Skeletal muscle tissue (tissue), 3 donors: ENCODE measurements at regions not wholly inside any gene's neighbourhood (a gene's known extent, or its start where the extent isn't known, plus 50 kb on each side); places are given as distances from the start of the nearest gene placed in this dataset.

Experiments
- H3K27ac ChIP-seq: one replicate; pipeline ENCODE4 v1.7.0; 2013; ENCODE audit warnings: mild to moderate bottlenecking, low read depth, low read length, inconsistent platforms
- H3K27me3 ChIP-seq, 3 donors: one replicate each; pipeline ENCODE4 v1.7.0; 2013; ENCODE audit warnings: low read length in 3 of 3; ENCODE audit not compliant: control insufficient read depth in 3 of 3, insufficient read depth in 3 of 3
- H3K36me3 ChIP-seq, 3 donors: one replicate each; pipeline ENCODE4 v1.7.0; 2013; ENCODE audit warnings: low read length in 3 of 3; ENCODE audit not compliant: control insufficient read depth in 3 of 3, insufficient read depth in 3 of 3
- H3K4me1 ChIP-seq, 3 donors: one replicate each; pipeline ENCODE4 v1.7.0; 2013; ENCODE audit warnings: low read length in 3 of 3, mild to moderate bottlenecking in 3 of 3; ENCODE audit not compliant: control insufficient read depth in 3 of 3, insufficient read depth in 3 of 3
- H3K4me3 ChIP-seq, 3 donors: one replicate each; pipeline ENCODE4 v1.7.0; 2013; ENCODE audit warnings: low read length in 3 of 3
- H3K9ac ChIP-seq, 3 donors: one replicate each; pipeline ENCODE4 v1.7.0; 2013; ENCODE audit warnings: low read length in 3 of 3, mild to moderate bottlenecking in 3 of 3, moderate library complexity in 2 of 3, low read depth in 1 of 3
- H3K9me3 ChIP-seq, 3 donors: one replicate each; pipeline ENCODE4 v1.7.0; 2013; ENCODE audit warnings: low read length in 3 of 3; ENCODE audit not compliant: control insufficient read depth in 3 of 3
- donor health status: Osteomylitis.

DNA sequence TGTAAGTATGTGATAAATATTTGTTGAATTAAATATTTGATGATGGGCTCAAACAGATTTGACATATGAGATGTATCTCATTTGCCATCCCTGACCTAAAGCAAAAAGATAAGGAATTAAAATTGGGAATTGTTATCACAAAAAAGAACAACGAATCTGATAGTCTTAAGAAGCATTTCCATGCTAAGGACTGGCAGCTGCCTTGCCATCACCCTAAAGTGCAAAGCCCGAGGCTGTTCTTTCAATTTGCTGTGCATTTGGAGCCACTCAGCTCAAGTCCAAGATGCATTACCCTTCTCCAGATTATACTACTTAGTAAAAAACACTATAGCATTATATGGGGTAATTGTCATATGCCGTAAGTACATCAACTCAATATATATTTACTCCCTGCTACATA lies 618.3 kb upstream of the CLINT1 start:
- Histone ChIP-seq H3K9ac (no peak overlapping the region), H3K36me3 (no peaks in the 10 kb centered on the region), H3K27me3 (no peaks in the 10 kb centered on the region), H3K4me1 (peaks cover 0 to 2% (median 0%) of the 10 kb centered on the region in 3 donors), H3K27ac (no peak overlapping the region), H3K9me3 (no peaks in the 10 kb centered on the region), H3K4me3 (no peak overlapping the region)

DNA sequence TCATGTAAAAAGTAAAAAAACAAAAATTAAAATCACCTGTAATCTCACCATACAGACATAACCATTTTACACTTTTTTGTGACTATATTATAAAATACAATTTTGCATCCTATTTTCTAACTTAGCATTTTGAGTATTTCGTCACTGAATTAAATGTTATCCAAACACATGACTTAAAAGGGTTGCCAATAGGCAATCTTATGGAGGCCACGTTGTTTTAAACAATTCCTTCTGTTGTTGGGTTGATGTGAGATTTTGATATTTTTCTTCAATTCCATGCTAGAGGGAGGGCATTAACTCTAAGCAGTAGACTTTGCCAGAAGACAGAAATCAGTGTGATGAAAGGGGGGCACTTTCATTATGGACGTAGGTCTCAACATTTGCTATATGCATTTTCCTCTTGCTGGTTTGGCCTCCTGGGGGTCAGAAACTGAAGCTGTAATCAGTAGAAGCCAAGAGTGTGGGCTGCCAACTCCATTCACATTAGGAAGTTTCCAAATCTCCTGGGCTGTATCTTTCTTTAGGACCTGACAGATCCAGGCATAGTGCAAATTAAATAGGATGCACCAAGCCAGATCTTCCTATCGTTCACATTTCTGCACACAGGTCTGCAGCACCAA lies 614.2 kb upstream of the CLINT1 start:
- H3K4me1 ChIP-seq, result peaks cover 0 to 2% (median 0%) of the 10 kb centered on the region in 3 donors
- no peaks in the 10 kb centered on the region for H3K27me3 ChIP-seq
- no peaks in the 10 kb centered on the region for H3K9me3 ChIP-seq
- no peaks in the 10 kb centered on the region for H3K36me3 ChIP-seq
- no peak overlapping the region for H3K9ac ChIP-seq
- no peak overlapping the region for H3K4me3 ChIP-seq
- H3K27ac ChIP-seq, result no peak overlapping the region

DNA sequence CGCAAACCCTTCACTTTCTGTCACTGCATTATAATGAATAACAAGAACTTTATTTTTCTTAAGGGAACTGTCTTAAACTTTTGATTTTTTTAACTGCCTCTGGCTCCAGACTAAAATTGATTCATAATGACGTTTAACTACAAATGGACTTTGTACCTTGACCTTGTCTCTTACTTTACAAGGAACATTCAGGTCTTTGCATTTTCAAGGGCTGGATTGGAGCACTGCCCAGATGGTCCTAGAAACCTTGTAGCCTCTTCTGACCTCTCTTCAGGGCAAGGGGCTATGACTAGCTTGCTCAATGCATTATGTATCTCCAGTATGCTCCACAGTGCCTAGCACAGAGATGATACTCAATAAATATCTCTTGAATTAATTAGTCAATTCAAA lies 612.6 kb upstream of the CLINT1 start:
- no peak overlapping the region for H3K4me3 ChIP-seq
- H3K27ac ChIP-seq, result no peak overlapping the region
- H3K27me3 ChIP-seq, result no peaks in the 10 kb centered on the region
- no peak overlapping the region for H3K9ac ChIP-seq
- H3K4me1 ChIP-seq, result peaks cover 0 to 2% (median 0%) of the 10 kb centered on the region in 3 donors
- H3K36me3 ChIP-seq, result no peaks in the 10 kb centered on the region
- no peaks in the 10 kb centered on the region for H3K9me3 ChIP-seq

DNA sequence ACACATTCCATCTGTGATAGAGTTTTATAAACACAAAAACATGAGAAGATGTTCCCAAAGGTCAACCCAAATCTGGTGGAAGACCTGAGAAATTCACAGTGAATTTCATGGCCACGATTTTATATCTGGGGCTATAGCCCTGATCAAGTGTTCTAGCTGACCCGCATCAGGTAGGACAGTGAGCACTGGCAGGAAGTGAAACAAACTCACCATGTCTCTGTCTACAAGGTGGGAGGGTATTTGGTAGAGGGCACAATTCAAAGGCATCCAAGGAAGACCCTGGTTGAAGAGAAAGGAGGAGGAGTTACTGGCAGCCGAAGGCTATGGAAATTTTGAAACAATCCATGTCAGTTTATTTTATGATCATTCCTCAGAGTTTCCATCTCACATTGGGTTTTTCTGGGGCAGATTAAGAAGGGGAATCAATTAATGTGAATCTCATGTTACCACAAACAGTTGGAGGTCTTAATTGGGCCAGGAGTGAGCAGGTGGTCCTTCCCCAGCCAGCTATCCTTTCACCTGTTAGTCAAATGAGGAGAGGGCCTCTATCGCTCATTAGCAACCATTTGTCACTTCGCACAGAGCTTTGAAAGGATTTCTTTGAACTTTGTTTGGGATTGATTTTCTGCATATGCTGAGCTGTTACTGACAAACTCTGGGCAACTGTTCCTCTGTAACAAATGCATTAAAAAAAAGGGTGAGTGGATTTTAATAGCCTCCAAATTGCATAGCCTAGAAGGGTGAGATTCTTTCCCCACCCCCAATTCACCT lies 612.0 kb upstream of the CLINT1 start:
- Histone ChIP-seq H3K36me3 (no peaks in the 10 kb centered on the region), H3K27me3 (no peaks in the 10 kb centered on the region), H3K4me1 (peaks cover 0 to 2% (median 0%) of the 10 kb centered on the region in 3 donors), H3K4me3 (no peak overlapping the region), H3K9ac (no peak overlapping the region), H3K27ac (no peak overlapping the region), H3K9me3 (no peaks in the 10 kb centered on the region)

DNA sequence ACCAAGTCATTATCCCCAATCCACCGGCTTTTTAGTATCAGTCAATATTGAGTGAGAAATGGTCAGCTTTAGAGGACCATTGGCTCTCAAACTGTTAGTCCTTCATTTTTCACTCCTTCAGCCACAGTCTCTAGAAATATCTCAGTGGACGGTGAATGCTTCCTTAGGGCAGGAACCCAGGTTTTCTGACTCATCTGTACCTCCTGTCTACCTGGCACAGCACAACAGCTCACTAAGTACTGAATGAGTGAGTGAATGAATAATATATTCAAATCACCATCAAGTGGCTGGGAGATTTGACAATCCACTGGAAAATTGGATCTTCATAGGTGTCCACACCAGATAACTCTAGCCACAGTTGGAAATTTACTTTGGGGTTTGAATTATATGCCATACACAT lies 609.5 kb upstream of the CLINT1 start:
- Histone ChIP-seq H3K27ac (no peak overlapping the region), H3K4me1 (peaks cover 0 to 4% (median 0%) of the 10 kb centered on the region in 3 donors), H3K9ac (no peak overlapping the region), H3K36me3 (no peaks in the 10 kb centered on the region), H3K4me3 (no peak overlapping the region), H3K27me3 (no peaks in the 10 kb centered on the region), H3K9me3 (no peaks in the 10 kb centered on the region)

- Histone ChIP-seq H3K27me3 (no peaks in the 10 kb centered on the region), H3K9ac (no peak overlapping the region), H3K9me3 (no peaks in the 10 kb centered on the region), H3K36me3 (no peaks in the 10 kb centered on the region), H3K4me3 (no peak overlapping the region), H3K4me1 (peaks cover 0 to 16% (median 0%) of the 10 kb centered on the region in 3 donors), H3K27ac (no peak overlapping the region)
Observed at GRCh38 chr5:158466191-158466590, 607.2 kb upstream of the CLINT1 start.

DNA sequence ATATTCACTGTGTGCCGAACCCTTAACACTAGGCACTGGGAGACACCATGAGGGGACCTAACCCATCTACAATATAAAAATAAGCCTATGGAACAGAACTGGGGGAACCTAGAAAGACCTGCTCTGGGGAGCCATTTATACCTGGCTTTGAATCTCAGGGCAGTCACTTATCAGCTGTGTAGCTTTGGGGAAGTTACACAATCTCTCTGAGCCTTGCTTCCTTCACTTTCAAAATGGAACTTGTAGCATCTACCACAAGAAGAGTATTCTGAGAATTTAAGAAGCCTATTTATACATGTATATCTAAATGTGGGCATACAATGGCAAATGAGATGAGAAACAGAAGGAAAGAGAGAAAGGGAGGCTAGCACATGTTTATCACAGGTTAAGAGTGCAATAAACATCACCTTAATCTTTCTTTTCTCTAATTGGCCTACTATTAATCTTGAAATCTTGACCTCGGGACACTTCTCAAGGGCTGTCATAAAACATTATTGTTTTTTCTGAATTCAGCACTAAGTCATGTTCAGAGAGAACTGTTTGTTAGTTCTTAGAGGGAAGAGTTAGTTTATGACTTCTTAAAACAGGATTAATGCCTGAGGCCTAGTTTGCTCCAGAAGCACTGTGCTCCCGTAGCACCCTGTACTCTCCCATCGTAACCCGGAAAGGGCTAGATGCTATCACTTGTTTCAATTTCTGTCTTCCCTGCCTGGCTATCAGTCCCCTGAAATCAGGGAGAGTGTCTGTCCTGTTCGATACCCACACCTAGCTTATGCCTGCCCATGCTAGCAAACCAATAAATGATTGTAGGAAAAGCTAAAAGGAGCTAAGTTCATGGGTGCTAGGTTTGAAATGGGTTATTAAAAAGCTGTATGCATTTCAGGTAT lies 606.4 kb upstream of the CLINT1 start:
- H3K36me3 ChIP-seq, result no peaks in the 10 kb centered on the region
- no peak overlapping the region for H3K4me3 ChIP-seq
- no peak overlapping the region for H3K9ac ChIP-seq
- H3K4me1 ChIP-seq, result peaks cover 0 to 16% (median 0%) of the 10 kb centered on the region in 3 donors
- no peaks in the 10 kb centered on the region for H3K27me3 ChIP-seq
- H3K27ac ChIP-seq, result no peak overlapping the region
- no peaks in the 10 kb centered on the region for H3K9me3 ChIP-seq

DNA sequence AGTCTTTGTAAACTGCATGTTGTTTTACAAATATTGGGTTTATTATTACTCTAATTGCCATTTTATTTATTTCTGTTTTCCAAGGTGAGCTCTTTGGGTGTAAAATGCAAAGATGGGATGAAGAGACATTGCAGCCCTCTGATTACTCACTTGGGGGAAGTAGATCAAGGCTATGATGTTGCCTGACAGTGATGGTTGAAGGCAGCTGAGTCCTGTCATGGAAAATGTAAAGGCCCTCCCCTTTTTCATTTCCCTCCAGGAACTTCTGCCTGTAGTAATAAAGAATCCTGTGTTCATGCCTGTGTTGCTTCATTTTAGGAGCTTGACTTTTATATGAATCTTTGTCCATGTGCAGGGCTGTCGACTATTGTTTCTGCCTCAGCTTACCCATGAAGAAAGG lies 605.4 kb upstream of the CLINT1 start:
- Histone ChIP-seq H3K27me3 (no peaks in the 10 kb centered on the region), H3K4me1 (peaks cover 0 to 16% (median 0%) of the 10 kb centered on the region in 3 donors), H3K4me3 (no peak overlapping the region), H3K36me3 (no peaks in the 10 kb centered on the region), H3K27ac (no peak overlapping the region), H3K9me3 (no peaks in the 10 kb centered on the region), H3K9ac (no peak overlapping the region)

DNA sequence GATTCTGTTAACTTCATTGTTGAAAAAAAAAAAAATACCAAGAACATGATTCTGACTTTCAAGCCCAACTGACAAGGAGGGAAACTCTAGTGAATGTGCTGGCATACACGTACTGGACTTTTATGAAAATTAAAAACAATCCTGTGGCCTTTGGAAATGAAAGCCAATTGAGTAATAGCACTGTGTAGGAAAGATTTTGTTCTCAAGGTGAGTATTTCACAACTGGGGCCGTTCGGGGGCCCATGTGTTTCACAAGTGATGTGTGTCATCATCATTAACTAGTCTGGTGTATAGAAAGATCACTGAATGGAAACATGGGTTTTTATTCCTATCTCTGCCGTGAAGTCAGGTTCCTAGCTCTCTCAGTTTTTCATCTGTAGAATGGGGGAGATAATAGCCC lies 605.0 kb upstream of the CLINT1 start:
- peaks cover 0 to 16% (median 0%) of the 10 kb centered on the region in 3 donors for H3K4me1 ChIP-seq

GRCh38 chr5:158463188-158463587 lies 604.2 kb upstream of the CLINT1 start:
- Histone ChIP-seq H3K4me3 (no peak overlapping the region), H3K27ac (no peak overlapping the region), H3K4me1 (peaks cover 0 to 16% (median 0%) of the 10 kb centered on the region in 3 donors), H3K36me3 (no peaks in the 10 kb centered on the region), H3K9me3 (no peaks in the 10 kb centered on the region), H3K9ac (no peak overlapping the region), H3K27me3 (no peaks in the 10 kb centered on the region)

More for the DNA sequence above, 605.0 kb upstream of the CLINT1 start:
- no peaks in the 10 kb centered on the region for H3K27me3 ChIP-seq
- H3K9me3 ChIP-seq, result no peaks in the 10 kb centered on the region
- H3K36me3 ChIP-seq, result no peaks in the 10 kb centered on the region
- no peak overlapping the region for H3K9ac ChIP-seq
- no peak overlapping the region for H3K4me3 ChIP-seq
- H3K27ac ChIP-seq, result no peak overlapping the region
